ELF-1 (cell line): ENCODE measurements at regions not wholly inside any gene's neighbourhood (a gene's known extent, or its start where the extent isn't known, plus 50 kb on each side); places are given as distances from the start of the nearest gene placed in this dataset.

Experiments used
- DNase-seq: peaks from one replicate; pipeline ENCODE4 v3.0.0-alpha.2; 2016; ENCODE audit warnings: low read depth, low spot score

DNA sequence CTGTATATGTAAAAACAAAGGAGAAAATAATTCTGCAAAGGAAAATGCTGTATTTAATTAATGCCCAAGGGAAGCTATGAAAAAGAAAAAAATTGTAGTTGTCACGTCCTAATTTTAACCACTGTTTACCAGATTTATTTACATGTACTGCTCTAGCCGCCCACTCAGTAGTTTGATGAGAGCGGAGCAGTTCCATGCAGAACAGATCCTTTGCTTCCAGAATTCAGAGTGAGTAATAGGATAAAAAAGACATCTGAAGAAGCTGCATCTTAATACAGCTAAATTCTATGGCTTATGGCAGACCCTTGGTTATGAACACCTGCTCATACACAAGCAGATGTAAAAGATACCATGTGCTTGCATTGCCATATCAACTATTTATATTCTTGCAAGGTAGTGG, 287.0 kb downstream of the GASK1B start:
- DNase-seq = no peak

DNA sequence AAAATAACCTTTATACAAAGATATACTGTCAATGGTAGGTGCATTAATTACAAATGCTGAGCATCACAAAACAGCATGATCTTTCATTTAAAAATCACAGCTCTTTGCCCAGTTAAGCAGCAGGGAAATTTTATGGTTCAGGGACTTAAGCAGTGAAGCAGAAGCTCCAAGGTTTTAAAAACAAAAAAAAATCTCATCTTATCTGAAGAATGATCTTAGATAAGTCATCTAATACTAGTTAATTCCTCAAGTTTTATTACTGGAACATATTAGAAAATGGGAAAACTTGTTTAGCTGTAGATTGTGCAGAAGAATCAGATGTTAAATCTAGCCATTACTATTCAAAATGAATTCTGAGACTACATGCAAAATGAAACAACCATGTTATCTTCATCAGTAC, 289.9 kb downstream of the GASK1B start:
- no peak for DNase-seq

DNA sequence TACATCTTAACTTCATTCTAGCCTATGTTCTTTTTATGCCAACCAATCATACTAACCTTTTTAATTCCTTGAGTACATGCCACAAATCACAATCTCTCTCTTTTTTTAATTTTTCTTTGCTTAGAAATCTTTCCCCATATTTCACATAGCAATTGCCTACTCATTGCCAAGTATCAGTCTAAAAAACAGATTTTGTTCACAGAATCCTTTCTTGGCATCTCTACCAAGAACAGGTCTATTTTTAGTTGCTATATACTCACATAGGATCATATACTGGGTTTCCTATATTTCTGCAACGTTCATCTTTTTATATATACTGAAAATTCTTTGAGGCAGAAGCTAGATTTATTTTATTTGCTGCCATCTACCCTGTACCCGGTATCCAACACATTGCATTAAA, 292.1 kb downstream of the GASK1B start:
- no peak for DNase-seq

DNA sequence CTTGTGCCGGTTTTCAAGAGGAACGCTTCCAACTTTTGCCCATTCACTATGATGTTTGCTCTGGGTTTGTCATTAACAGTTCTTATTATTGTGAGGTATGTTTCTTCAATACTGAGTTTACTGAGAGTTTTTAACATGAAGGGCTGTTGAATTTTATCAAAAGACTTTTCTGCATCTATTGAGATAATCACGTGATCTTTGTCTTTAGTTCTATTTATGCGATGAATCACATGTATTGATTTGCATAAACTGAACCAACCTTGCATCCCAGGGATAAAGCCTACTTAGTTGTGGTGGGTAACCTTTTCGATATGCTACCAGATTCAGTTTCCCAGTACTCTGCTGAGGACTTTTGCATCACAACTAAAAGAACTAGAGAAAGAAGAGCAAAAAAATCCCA, 318.0 kb downstream of the GASK1B start:
- no peak for DNase-seq

GRCh38 chr4:157840648-157841047, 332.2 kb downstream of the GASK1B start:
- DNase-seq = no peak

GRCh38 chr4:157840034-157840433, 332.8 kb downstream of the GASK1B start:
- no peak for DNase-seq

GRCh38 chr4:157838366-157838765, 334.5 kb downstream of the GASK1B start:
- no peak for DNase-seq

DNA sequence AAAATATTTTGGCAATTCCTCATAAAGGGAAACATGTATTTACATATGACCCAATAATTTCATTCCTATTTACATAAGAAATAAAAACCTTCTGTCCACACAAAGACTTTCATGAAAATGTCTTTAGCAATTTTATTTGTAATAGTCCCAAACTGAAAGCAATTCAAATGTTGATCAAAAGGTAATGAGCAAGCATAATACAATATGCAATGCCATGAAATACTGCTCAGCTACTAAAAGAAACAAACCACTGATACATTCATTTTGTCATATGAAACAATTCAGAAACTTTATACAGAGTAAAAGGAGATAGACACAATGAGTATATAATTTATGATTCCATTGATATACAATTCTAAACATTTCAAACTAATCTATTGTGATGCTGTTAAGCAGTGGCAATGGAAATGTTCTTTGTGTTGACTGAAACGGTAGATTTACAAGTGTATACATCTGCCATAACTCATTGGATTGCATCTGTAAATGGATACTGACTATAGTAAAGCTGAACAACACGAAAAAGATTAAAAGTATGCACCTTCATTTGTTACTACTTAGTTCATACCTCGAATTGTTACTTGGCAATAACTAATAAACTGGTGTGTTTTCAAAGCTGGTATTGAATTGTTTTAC, 335.6 kb downstream of the GASK1B start:
- DNase-seq = no peak

GRCh38 chr4:157832596-157832995, 340.2 kb downstream of the GASK1B start:
- DNase-seq = no peak

- peak; percentile 28 for DNase-seq
These were observed 348.8 kb downstream of the GASK1B start for GRCh38 chr4:157824021-157824420.

DNA sequence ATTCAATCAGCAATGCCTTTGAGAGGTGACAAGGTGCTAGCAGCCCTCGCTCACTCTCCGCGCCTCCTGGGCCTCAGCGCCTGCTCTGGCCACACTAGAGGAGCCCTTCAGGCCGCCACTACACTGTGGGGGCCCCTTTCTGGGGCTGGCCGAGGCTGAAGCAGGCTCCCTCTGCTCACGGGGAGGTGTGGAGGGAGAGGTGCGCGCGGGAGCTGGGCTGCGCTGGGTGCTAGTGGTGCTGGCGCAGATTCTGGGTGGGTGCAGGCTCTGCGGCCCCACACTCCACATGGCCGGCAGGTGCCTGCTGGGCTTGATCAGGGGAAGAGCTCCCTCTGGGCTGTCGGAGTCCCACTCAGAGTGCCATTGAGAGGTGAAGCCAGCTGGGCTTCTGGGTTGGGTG, 351.0 kb downstream of the GASK1B start:
- no peak for DNase-seq

DNA sequence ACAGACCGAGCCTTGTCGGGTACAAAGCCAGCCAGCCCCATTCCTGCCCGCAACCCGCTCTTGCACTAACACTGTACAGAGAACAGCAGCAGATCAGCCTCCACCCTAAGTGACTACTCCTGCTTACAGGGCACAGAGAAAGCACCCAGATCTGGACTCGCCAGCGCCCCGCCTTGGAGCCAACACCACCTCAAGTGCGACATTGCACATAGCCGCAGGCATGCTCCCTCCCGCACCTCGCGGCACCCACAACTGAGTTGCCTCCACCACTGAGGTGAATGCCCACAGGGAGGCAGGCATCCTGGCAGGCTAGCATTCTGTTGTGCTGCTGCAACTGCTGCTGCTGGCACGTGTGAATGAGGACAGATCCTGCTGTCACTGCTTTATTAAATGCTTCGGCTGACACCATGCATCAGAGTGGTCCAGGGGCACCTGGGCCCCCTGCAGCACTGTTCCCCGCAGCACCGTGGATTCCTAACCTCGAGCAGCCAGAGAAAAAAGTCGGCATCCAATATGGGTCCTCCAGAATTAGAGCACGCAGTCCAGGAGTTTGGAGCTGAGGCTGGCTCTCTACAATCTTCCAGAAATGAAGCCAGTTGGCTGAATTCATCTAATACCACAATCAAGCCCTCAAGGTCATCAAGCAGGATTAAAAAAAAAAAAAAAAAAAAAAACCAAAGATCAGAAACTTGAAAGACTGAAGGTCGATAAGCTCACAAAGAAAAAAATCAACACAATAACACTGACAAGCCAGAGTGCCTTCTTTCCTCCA, 352.9 kb downstream of the GASK1B start:
- DNase-seq = no peak

DNA sequence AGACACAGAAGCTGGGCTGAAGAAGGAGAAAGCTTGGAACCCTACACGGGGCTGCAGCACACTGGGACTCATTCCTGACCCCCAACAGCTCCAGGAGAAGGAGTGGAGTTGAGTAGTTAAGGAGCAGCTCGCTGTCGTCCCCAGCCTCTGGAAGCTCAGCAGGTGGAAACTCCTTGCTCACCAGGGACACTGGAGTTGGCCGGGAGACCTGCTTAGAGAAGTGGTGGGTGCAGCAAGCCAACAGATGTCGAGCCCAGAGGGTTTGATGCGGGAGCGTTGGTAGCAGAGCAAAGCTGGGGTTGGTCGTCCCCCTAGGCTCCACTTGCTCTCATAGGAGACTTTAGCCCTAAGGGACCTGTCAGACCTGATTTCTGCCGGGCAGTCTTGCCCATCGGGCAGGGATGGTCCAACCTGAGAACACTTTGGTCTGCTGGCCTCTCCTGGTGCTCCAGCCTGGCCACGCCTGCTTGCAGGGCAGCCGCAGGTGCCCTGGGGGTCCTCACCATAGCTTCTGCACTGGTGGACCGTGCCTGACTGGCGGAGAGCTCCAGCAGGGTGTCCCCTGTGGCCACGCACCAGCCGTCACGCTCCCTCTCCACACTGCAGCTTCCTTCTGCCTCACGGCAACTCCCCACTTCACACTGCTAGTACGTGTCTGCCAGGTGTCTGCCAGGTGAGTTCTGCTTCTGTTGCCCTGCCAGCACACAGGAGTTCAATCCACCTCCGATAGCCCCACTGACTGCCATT, 353.7 kb downstream of the GASK1B start:
- DNase-seq = no peak

DNA sequence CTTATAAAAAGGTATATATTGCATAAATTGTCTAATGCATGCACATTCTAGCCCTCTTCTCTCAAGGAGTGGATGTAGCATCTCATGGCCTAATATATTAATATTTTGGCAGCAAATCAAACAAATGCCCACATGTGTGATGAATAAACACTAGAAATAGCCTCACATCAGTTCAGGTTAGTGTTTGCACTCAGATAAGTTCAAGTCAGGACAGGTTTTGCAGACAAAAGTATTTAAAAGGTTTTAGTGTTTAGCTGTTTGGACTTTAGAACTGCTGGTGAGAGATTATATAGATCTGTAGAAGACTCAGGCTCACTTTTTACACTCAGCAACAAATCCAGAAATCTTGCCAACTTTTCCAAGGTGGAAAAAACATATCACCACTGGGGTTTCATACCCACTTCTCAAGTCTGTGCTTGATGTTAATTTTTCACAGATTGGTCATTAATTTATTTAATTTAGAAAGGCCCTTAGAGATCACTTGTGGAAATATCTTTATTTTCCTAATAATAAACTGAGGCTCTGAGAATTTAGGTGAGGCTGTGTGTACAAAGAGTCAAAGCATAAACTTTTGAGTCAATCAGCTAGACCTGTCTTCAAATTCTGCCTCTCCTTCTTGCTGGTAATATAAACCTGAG, 362.6 kb downstream of the GASK1B start:
- DNase-seq = no peak

GRCh38 chr4:157808796-157809383, 363.9 kb downstream of the GASK1B start:
- DNase-seq = no peak

- no peak for DNase-seq
These were observed 366.6 kb downstream of the GASK1B start for GRCh38 chr4:157806184-157806583.

- no peak for DNase-seq
These were observed 367.8 kb downstream of the GASK1B start for GRCh38 chr4:157804986-157805385.

GRCh38 chr4:157803845-157804521, 368.8 kb downstream of the GASK1B start:
- no peak for DNase-seq

DNA sequence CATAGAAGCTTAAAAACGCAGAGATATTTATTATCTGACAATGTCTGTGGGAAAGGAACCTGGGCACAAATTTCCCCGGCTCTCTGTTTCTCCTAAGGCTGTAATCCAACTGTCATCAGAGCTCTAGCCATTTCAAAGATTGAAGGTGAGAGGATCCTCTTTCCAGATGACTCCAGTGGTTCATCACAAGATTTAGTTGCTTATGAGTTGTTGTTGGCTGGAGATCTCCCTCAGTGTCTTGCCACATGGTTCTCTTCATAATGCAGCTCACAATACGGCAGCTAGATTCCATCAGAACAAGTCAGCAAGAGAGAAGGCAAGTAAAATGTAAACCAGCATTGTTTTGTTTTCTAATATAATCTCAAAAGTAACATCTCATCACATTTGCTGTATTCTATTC, 369.4 kb downstream of the GASK1B start:
- no peak for DNase-seq

- no peak for DNase-seq
These were observed 377.3 kb downstream of the GASK1B start for GRCh38 chr4:157795495-157795894.

GRCh38 chr4:157792716-157793115, 380.1 kb downstream of the GASK1B start:
- DNase-seq = no peak
